C4-2B (cell line): ENCODE measurements at regions not wholly inside any gene's neighbourhood (a gene's known extent, or its start where the extent isn't known, plus 50 kb on each side); places are given as distances from the start of the nearest gene placed in this dataset.

Source experiments
- H3K27ac ChIP-seq: fragments of 450-650 bp; 2 replicates; pipeline ENCODE4 v1.5.1; 2017
- ZFX ChIP-seq: fragments of 450-650 bp; IDR thresholded peaks from 2 replicates; pipeline ENCODE4 v1.6.1; 2017
- TF ChIP-seq, protein P1 (sequence below): fragments of 450-650 bp; conservative IDR thresholded peaks from 2 replicates; pipeline ENCODE4 v1.5.1; 2017; ENCODE audit warnings: mild to moderate bottlenecking

GRCh38 chr13:30816736-30817135 lies 81.4 kb downstream of the ALOX5AP start:
- TF ChIP-seq, protein P1, sequence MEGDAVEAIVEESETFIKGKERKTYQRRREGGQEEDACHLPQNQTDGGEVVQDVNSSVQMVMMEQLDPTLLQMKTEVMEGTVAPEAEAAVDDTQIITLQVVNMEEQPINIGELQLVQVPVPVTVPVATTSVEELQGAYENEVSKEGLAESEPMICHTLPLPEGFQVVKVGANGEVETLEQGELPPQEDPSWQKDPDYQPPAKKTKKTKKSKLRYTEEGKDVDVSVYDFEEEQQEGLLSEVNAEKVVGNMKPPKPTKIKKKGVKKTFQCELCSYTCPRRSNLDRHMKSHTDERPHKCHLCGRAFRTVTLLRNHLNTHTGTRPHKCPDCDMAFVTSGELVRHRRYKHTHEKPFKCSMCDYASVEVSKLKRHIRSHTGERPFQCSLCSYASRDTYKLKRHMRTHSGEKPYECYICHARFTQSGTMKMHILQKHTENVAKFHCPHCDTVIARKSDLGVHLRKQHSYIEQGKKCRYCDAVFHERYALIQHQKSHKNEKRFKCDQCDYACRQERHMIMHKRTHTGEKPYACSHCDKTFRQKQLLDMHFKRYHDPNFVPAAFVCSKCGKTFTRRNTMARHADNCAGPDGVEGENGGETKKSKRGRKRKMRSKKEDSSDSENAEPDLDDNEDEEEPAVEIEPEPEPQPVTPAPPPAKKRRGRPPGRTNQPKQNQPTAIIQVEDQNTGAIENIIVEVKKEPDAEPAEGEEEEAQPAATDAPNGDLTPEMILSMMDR = no peak
- TF ChIP-seq ZFX = no peak
- no peak overlapping the region for H3K27ac ChIP-seq

DNA sequence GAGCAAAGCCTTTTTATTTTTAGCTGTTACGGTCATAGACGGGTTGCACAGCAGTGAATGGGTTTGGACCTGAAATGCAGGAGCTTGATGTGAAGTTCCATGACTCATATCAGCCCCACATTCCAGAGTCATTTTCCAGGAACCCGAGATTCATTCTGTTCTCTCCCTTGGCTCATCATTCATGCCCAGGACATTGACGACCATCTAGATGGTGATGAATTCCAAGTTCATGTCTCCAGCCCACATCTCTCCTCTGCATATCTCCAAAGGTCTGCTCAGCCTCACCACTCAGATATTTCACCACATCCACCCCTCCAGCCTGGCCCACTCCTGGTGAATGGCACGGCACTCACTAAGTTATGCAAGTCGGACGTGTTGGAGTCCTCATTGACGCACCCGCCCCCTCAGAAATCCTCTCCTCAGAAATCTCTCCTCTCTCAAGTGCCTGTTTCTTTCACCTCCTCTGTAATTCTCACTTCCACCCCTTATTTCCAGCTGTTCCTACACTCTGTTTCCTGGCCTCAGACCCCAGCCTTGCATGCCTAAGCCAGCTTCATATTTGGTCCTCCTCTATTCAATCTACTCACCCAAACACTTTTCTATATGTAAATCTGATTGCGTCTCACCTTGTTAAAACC lies 83.1 kb downstream of the ALOX5AP start:
- no peak overlapping the region for H3K27ac ChIP-seq

DNA sequence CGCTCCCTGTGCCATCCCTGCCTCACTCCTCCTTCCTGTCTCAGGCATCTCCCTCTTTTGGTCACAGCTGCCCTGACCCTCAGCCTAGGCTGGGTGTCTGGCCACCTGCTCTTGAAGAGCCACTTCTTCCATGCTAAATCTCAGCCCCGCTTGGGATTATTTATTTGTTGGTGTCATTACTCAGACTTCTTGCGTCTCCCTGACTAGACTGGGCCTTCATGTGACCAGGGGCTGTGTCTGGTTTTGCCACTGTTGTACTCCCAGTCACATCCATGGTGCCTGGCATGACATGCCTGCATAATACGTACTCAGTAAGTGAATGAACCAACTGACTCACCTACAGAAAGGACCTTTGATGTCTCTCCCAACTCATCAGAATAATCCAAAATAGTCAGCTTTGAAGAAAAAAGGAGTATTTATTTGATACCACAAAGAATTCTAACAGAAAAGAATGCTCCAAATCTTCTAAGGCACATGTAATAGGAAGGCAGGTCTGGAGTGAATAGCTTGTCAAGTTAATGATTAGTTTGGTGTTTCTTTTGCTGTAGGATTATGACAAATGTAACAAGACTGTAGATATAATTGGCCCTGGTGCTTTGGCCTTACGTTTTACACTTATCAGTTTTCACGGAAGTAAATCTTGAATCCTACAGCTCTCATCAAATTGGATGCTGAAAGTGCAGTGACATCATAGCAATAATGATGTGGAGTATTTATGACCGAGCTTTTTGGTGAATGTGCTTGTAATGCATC lies 84.0 kb downstream of the ALOX5AP start:
- TF ChIP-seq ZFX = no peak
- TF ChIP-seq, protein P1 = no peak
- H3K27ac ChIP-seq = no peak overlapping the region

More for the DNA sequence above, 83.1 kb downstream of the ALOX5AP start:
- TF ChIP-seq, protein P1 = no peak
- no peak for TF ChIP-seq ZFX

DNA sequence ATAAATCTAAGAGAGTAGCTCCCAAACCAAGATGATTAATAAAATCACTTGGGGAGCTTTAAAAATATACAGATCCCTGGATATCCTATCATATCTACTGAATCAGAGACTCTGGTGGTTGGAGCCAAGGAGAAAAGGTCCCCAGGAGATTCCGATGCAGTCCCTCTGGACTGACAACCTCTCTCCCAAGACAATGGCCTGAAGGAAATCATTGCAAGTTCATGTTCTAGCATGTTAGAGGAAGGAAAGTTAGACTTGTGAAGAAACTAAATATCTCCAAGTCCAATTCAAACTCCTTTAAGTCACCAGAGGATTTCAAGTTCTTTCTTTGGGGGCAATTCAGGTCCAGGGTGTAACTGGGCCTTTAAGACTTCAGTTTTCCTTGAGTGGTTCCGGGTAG lies 84.7 kb upstream of the MEDAG start:
- no peak overlapping the region for H3K27ac ChIP-seq
- TF ChIP-seq, protein P1 = no peak
- TF ChIP-seq ZFX = no peak

DNA sequence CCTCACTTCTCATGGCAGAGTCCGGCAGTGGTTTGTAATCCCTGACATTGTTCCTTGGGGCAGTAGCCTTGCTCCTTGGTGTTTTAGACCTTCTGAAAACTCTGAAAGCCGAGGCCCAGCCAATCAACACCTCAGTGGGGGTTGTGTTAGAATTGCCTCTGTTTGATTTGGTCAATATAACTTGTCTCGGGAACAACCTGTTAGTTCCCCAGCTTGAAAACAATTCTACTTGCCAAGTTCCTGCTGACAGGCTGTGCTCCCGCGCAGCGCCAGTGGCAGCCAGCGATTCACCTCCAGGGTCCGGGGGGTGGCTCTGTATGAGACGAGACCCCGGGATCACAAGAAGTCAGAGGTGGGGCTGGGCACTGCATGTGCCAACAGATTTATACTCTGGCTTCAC lies 81.4 kb upstream of the MEDAG start:
- no peak for TF ChIP-seq ZFX
- TF ChIP-seq, protein P1 = no peak
- peak overlapping the region; percentile 6; the same call in 1 of the 2 replicates for H3K27ac ChIP-seq

GRCh38 chr13:30826911-30827577 lies 79.0 kb upstream of the MEDAG start:
- no peak overlapping the region for H3K27ac ChIP-seq
- TF ChIP-seq, protein P1 = no peak
- no peak for TF ChIP-seq ZFX

DNA sequence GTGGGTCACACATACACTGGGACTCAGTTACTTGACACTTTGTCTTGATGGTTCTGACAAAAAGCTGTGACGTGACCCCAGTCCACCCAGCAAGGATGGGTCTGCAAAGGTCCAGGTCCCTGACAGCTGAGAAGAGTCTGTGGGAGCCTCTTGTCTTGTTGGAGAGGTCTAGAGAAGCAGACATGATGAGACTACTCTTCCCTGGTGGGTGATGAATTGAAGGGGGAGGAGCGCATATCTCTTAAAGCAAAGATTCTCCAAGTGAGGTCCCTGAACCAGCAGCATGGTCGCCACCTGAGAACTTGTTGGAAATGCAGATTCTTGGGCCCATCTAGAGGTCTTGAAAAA lies 78.5 kb upstream of the MEDAG start:
- TF ChIP-seq, protein P1 = no peak
- TF ChIP-seq ZFX = no peak
- H3K27ac ChIP-seq = no peak overlapping the region
